Neural cell (in vitro differentiated cells): ENCODE measurements at regions not wholly inside any gene's neighbourhood (a gene's known extent, or its start where the extent isn't known, plus 50 kb on each side); places are given as distances from the start of the nearest gene placed in this dataset.
"Not testable (repeated sequence)": the region's sequence is repeated elsewhere in the genome, so short reads cannot be mapped to it uniquely, and the experiment has no call there.

ENCODE experiments used
- H2AFZ ChIP-seq: fragments of 200-600, 300-800 bp; sonication (generic), shearing (Covaris generic); 2 replicates; pipeline ENCODE4 v1.6.0; 2014; ENCODE audit warnings: low read depth, mild to moderate bottlenecking, antibody characterized with exemption, low read length, moderate library complexity
- H3F3A ChIP-seq: fragments of 200-600 bp; shearing (Covaris generic); 2 replicates; pipeline ENCODE4 v1.6.1; 2016; ENCODE audit warnings: mild to moderate bottlenecking, moderate library complexity, mixed read lengths, antibody characterized with exemption, low read length; ENCODE audit not compliant: insufficient read depth, poor library complexity, severe bottlenecking
- H3K27ac ChIP-seq: fragments of 200-600, 300-800 bp; sonication (generic), shearing (Covaris generic); 2 replicates; pipeline ENCODE4 v1.5.1; 2014; ENCODE audit warnings: mild to moderate bottlenecking, low read length, moderate library complexity
- H3K27me3 ChIP-seq: fragments of 300-800, 200-600 bp; sonication (generic), shearing (Covaris generic); 2 replicates; pipeline ENCODE4 v1.6.0; 2014; ENCODE audit warnings: mild to moderate bottlenecking, low read depth, low read length, moderate library complexity; ENCODE audit not compliant: insufficient read depth
- H3K36me3 ChIP-seq: fragments of 300-800, 200-600 bp; sonication (generic), shearing (Covaris generic); 2 replicates; pipeline ENCODE4 v1.5.1; 2014; ENCODE audit warnings: mild to moderate bottlenecking, antibody characterized with exemption, low read length, moderate library complexity; ENCODE audit not compliant: insufficient read depth
- H3K4me2 ChIP-seq: fragments of 300-800, 200-600 bp; sonication (generic), shearing (Covaris generic); 2 replicates; pipeline ENCODE4 v1.6.0; 2014; ENCODE audit warnings: mild to moderate bottlenecking, low read length
- H3K4me3 ChIP-seq: fragments of 300-800, 200-600 bp; sonication (generic), shearing (Covaris generic); 2 replicates; pipeline ENCODE4 v1.5.1; 2014; ENCODE audit warnings: mild to moderate bottlenecking, low read length, moderate library complexity
- H3K79me2 ChIP-seq: fragments of 200-600 bp; shearing (Covaris generic); replicated peaks from 2 replicates; pipeline ENCODE4 v1.6.0; 2014; ENCODE audit warnings: mild to moderate bottlenecking, low read length, moderate library complexity; ENCODE audit not compliant: insufficient read depth
- H3K9ac ChIP-seq: fragments of 300-800, 200-600 bp; sonication (generic), shearing (Covaris generic); 2 replicates; pipeline ENCODE4 v1.6.1; 2016; ENCODE audit warnings: mild to moderate bottlenecking, low read length, mixed read lengths
- H3K9me2 ChIP-seq: fragments of 200-600 bp; shearing (Covaris generic); 2 replicates; pipeline ENCODE4 v1.6.1; 2016; ENCODE audit warnings: mild to moderate bottlenecking, low read length, mixed read lengths; ENCODE audit not compliant: insufficient read depth
- H3K9me3 ChIP-seq: fragments of 200-600, 300-800 bp; sonication (generic), shearing (Covaris generic); 2 replicates; pipeline ENCODE4 v1.6.1; 2016; ENCODE audit warnings: mild to moderate bottlenecking, mixed run types, low read length, moderate library complexity, mixed read lengths
- H4K20me1 ChIP-seq: fragments of 200-600 bp; shearing (Covaris generic); 2 replicates; pipeline ENCODE4 v1.6.1; 2016; ENCODE audit warnings: mild to moderate bottlenecking, mixed run types; ENCODE audit not compliant: insufficient read depth
- EP300 ChIP-seq: fragments of 450-650 bp; conservative IDR thresholded peaks from 2 replicates; pipeline ENCODE4 v1.6.1; 2014; ENCODE audit warnings: antibody characterized with exemption, mild to moderate bottlenecking, moderate library complexity; ENCODE audit not compliant: poor library complexity, severe bottlenecking
- EZH2 ChIP-seq: fragments of 200-600, 300-800 bp; shearing (Covaris generic), sonication (generic); IDR thresholded peaks from 2 replicates; pipeline ENCODE4 v1.6.1; 2014; ENCODE audit warnings: antibody characterized with exemption, low read length, borderline replicate concordance, mild to moderate bottlenecking; ENCODE audit not compliant: insufficient read depth, poor library complexity, severe bottlenecking
- MXI1 ChIP-seq: fragments of 450-650 bp; conservative IDR thresholded peaks from 2 replicates; pipeline ENCODE4 v1.6.1; 2014; ENCODE audit warnings: antibody characterized with exemption, mild to moderate bottlenecking; ENCODE audit not compliant: poor library complexity, severe bottlenecking
- POLR2AphosphoS5 ChIP-seq: IDR thresholded peaks from 2 replicates; pipeline ENCODE4 v1.6.1; 2012
- RAD21 ChIP-seq: fragments of 450-650 bp; conservative IDR thresholded peaks from 2 replicates; pipeline ENCODE4 v1.6.1; 2014; ENCODE audit warnings: antibody characterized with exemption, mild to moderate bottlenecking, moderate library complexity
- REST ChIP-seq: IDR thresholded peaks from 2 replicates; pipeline ENCODE4 v1.6.1; 2012; ENCODE audit warnings: borderline replicate concordance
- SMC3 ChIP-seq: fragments of 450-650 bp; conservative IDR thresholded peaks from 2 replicates; pipeline ENCODE4 v1.6.1; 2014; ENCODE audit warnings: antibody characterized with exemption, mild to moderate bottlenecking, moderate library complexity; ENCODE audit not compliant: poor library complexity
- TAF1 ChIP-seq: IDR thresholded peaks from 2 replicates; pipeline ENCODE4 v1.6.1; 2012; ENCODE audit warnings: low read depth
- TF ChIP-seq, protein P1 (sequence below): fragments of 450-650 bp; IDR thresholded peaks from 2 replicates; pipeline ENCODE4 v1.5.1; 2014; ENCODE audit warnings: antibody characterized with exemption, mild to moderate bottlenecking, moderate library complexity; ENCODE audit not compliant: poor library complexity, severe bottlenecking

GRCh38 chrX:121671649-121672048 lies 624.2 kb downstream of the GLUD2 start:
- Histone ChIP-seq H3K27ac (no peak overlapping the region), H3K27me3 (no peaks in the 10 kb centered on the region), H3K9ac (no peak overlapping the region), H3K4me2 (no peak overlapping the region), H4K20me1 (no peaks in the 10 kb centered on the region), H3K9me3 (no peaks in the 10 kb centered on the region), H3F3A (no peaks in the 10 kb centered on the region), H3K79me2 (no peaks in the 10 kb centered on the region), H3K36me3 (no peaks in the 10 kb centered on the region), H3K9me2 (no peaks in the 10 kb centered on the region), H3K4me3 (no peak overlapping the region), H2AFZ (no peak overlapping the region)
- TF ChIP-seq SMC3 = no peak
- TF ChIP-seq, protein P1, sequence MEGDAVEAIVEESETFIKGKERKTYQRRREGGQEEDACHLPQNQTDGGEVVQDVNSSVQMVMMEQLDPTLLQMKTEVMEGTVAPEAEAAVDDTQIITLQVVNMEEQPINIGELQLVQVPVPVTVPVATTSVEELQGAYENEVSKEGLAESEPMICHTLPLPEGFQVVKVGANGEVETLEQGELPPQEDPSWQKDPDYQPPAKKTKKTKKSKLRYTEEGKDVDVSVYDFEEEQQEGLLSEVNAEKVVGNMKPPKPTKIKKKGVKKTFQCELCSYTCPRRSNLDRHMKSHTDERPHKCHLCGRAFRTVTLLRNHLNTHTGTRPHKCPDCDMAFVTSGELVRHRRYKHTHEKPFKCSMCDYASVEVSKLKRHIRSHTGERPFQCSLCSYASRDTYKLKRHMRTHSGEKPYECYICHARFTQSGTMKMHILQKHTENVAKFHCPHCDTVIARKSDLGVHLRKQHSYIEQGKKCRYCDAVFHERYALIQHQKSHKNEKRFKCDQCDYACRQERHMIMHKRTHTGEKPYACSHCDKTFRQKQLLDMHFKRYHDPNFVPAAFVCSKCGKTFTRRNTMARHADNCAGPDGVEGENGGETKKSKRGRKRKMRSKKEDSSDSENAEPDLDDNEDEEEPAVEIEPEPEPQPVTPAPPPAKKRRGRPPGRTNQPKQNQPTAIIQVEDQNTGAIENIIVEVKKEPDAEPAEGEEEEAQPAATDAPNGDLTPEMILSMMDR = no peak
- TF ChIP-seq POLR2AphosphoS5 = no peak

DNA sequence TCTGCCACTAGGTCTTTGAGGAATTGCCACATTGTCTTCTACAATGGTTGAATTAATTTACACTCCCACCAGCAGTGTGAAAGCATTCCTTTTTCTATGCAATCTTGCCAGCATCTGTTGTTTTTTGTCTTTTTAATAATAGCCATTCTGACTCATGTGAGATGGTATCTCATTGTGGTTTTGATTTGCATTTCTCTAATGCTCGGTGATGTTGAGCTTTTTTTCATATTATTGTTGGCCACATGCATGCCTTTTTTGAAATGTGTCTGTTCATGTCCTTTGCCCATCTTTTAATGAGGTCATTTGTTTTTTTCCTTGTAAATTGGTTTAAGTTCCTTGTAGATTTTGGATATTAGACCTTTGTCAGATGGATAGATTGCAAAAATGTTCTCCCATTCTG lies 661.8 kb downstream of the GLUD2 start:
- not testable (repeated sequence) for H4K20me1 ChIP-seq, H3K4me3 ChIP-seq, H3K9me2 ChIP-seq, H3K27ac ChIP-seq, H3K27me3 ChIP-seq, H3F3A ChIP-seq, H3K9ac ChIP-seq, H2AFZ ChIP-seq, H3K4me2 ChIP-seq, H3K9me3 ChIP-seq, H3K79me2 ChIP-seq, H3K36me3 ChIP-seq

- no peak overlapping the region for H3K4me3 ChIP-seq
- no peaks in the 10 kb centered on the region for H3F3A ChIP-seq
- H3K79me2 ChIP-seq = no peaks in the 10 kb centered on the region
- TF ChIP-seq SMC3 = no peak
- no peak for TF ChIP-seq RAD21
- TF ChIP-seq MXI1 = no peak
- TF ChIP-seq EP300 = no peak
- TF ChIP-seq POLR2AphosphoS5 = no peak
- H3K27ac ChIP-seq = no peak overlapping the region
- no peaks in the 10 kb centered on the region for H3K9me3 ChIP-seq
- H4K20me1 ChIP-seq = no peaks in the 10 kb centered on the region
- H3K9ac ChIP-seq = no peak overlapping the region
- no peaks in the 10 kb centered on the region for H3K27me3 ChIP-seq
- H3K4me2 ChIP-seq = no peak overlapping the region
- no peak overlapping the region for H2AFZ ChIP-seq
- H3K9me2 ChIP-seq = no peaks in the 10 kb centered on the region
- H3K36me3 ChIP-seq = no peaks in the 10 kb centered on the region
Observed at GRCh38 chrX:121733514-121733913, 686.1 kb downstream of the GLUD2 start.

DNA sequence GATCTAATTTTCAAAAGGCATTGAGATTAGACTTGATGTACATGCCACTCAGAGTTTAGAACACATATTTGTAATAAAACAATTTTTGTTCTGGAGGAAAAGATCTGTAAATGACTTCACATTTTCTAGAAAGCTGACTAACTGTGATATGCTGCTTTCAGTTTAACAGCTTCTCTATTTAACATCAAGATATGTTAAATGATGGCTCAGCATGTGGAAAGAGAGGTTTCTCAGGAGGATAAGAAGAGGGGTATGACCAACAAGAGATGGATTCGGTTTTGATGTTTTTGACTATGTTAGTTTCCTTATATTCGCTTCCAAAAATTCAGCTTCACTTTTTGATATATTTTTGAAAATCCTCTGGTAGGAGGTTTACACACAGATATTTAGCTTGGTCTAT lies 698.7 kb downstream of the GLUD2 start:
- no peak overlapping the region for H3K27ac ChIP-seq

More for the DNA sequence above, 698.7 kb downstream of the GLUD2 start:
- H3K9ac ChIP-seq = no peak overlapping the region
- no peak for TF ChIP-seq EZH2
- TF ChIP-seq RAD21 = no peak
- TF ChIP-seq, protein P1 = no peak
- no peak for TF ChIP-seq EP300
- no peak for TF ChIP-seq POLR2AphosphoS5
- TF ChIP-seq MXI1 = no peak
- TF ChIP-seq TAF1 = no peak
- no peak for TF ChIP-seq SMC3
- no peak for TF ChIP-seq REST
- H3K27me3 ChIP-seq = no peaks in the 10 kb centered on the region
- no peaks in the 10 kb centered on the region for H3K36me3 ChIP-seq
- H3K4me2 ChIP-seq = no peak overlapping the region
- H2AFZ ChIP-seq = no peak overlapping the region
- H3K4me3 ChIP-seq = no peak overlapping the region
- no peaks in the 10 kb centered on the region for H4K20me1 ChIP-seq
- no peaks in the 10 kb centered on the region for H3K9me2 ChIP-seq
- H3F3A ChIP-seq = no peaks in the 10 kb centered on the region
- H3K79me2 ChIP-seq = no peaks in the 10 kb centered on the region
- H3K9me3 ChIP-seq = no peaks in the 10 kb centered on the region
